HG03565 (cell line): ENCODE measurements at regions not wholly inside any gene's neighbourhood (a gene's known extent, or its start where the extent isn't known, plus 50 kb on each side); places are given as distances from the start of the nearest gene placed in this dataset.

ENCODE experiments used
- ATAC-seq: cut with Tn5 transposase; IDR thresholded peaks from one replicate; pipeline ENCODE4 v1.9.1; 2021; ENCODE audit warnings: mild to moderate bottlenecking, moderate library complexity; ENCODE audit not compliant: unreplicated experiment

GRCh38 chr2:20150110-20150706 lies 74.7 kb downstream of the SDC1 start:
- no peak for ATAC-seq

DNA sequence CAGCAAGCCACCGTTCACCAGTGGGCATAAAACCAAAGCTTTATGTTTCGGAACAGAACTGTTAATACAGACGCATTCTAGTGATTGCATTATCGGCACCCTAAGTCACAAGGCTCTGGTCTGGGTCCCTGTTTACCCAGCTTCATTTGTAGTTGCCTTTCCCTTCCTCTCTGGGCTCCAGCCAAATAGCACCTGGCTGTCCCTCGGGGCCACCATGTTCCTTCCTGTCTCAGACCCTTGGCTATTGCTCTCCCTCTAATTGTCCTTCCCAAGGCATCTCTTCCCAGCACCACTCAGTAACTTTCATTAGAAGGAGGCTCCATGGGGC lies 75.3 kb downstream of the SDC1 start:
- ATAC-seq, result no peak

- ATAC-seq, result no peak
Observed at GRCh38 chr2:20148923-20149702, 75.8 kb downstream of the SDC1 start.

GRCh38 chr2:20148426-20148922 lies 76.5 kb downstream of the SDC1 start:
- no peak for ATAC-seq

DNA sequence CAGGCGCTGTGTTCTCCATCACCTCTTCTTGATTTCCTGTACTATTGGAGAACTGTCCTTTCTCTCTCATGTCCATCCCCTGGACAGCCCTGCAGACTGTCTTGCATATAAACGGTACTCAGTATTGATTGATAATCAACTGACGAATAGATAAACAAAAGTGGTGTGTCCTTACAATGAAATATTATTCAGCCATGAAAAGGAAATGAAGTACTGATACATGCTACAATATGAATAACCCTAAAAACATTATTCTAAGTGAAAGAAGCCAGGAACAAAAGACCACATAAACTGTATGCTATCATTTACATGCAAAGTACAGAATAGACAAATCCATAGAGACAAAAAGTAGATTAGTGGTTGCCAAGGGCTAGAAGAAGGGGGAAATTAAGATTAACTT lies 77.6 kb downstream of the SDC1 start:
- ATAC-seq, result no peak

DNA sequence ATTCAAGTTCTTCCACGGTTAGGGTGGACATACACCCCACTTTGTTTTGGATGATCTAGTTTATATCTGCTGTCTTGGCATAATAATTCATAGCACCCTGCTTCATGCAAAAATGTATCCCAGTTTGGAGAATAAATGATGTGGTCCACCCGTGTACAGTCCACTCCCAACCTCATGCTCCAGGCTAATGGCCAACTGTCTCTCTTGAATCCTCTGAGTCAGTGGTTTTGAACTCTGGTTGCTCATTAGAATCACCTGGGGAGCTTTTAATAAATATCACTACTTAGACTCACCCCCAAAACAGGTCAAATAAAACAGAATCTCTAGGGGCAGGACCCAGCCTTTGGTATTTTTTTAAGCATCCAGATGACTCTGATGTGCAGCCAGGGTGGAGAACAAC lies 78.5 kb downstream of the SDC1 start:
- ATAC-seq, result no peak

DNA sequence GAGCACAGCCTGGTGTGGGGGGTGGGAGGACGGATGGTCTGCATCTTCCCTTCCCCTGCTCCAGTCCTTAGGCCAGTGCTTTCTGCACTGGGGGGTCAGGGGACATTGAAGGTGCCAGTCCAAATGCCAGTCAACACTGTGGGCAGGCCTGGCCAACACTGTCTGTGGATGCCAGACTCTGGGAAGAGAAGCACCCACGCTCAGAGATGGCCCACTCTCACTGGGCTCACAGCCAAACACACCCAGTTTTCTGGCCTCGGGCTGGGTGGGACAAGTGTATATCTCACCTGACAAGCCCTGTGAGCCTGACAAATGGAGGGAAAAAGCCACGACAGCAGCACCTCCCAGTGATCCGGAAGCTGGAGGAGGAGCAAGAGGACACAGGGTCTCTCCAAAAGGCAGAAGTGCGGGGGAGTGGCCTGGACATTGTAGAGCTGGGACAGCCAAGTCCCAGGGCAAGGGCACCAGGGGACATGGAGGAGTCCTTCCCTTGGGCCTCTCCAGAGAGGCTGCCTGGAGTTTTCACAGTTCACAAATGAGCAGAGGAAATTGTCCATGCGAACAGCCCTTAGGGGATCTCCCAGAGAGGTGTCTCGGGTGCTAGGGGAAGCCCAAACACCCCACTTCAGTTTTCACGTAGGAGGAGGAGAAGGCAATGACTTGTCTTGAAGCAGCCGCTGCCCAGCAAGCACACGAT lies 79.3 kb downstream of the SDC1 start:
- peak; percentile 89 for ATAC-seq

GRCh38 chr2:20144861-20145260 lies 80.1 kb downstream of the SDC1 start:
- ATAC-seq, result no peak

GRCh38 chr2:20144196-20144595 lies 80.7 kb downstream of the SDC1 start:
- no peak for ATAC-seq

DNA sequence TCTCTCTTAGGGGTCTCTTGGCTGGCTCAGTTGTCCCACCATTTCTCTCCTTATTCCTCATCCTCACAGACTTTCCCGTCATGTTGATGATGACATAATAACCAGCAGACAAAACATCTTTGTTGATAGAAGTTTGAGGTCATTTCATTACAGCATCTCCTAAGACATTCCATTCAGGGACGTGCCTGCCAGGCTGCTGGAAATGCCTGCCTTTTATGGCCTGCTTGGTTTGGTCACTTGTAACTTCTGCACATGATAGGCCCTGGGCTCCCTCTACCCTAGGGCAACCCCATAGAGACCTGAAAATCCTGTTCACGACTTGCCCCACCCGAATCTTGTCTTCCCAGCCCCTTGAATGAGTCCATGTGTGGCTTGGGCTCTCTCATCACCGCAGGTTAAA lies 81.7 kb downstream of the SDC1 start:
- ATAC-seq, result no peak

GRCh38 chr2:20141806-20142205 lies 83.1 kb downstream of the SDC1 start:
- ATAC-seq, result no peak

DNA sequence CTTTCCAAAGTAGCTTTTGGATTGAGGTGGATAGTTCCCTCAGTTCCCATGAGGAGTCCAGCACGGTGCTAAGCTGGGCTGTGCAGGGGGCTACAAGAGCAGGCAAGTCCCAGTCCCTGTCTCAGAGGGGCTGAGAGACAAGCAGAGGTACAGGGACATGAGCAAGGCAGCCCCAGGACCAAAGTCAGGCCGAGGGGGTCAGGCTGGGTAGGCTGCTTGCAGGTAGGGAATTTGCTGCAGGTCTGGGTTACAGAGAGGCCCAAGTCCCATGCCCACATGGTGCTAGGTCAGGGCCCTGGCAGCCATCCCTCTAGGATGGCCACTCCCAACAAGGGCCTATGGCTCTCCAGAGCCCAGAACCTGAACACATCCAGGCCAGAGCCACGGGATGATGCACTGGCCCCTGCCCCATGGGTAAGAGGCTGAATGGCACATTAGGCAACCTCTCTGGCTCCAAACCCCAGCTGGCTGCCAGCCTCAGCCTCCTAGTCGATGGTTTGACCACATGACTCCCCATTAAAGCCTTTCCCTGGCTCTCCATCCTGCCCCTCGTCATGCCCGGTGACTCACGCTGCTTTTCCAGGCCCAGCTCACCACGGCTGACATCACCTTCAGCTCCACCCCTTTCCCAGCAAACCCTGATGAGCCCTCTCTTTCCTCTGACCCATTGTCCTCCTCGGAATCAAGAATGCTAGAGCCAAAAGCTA lies 83.7 kb downstream of the SDC1 start:
- no peak for ATAC-seq

DNA sequence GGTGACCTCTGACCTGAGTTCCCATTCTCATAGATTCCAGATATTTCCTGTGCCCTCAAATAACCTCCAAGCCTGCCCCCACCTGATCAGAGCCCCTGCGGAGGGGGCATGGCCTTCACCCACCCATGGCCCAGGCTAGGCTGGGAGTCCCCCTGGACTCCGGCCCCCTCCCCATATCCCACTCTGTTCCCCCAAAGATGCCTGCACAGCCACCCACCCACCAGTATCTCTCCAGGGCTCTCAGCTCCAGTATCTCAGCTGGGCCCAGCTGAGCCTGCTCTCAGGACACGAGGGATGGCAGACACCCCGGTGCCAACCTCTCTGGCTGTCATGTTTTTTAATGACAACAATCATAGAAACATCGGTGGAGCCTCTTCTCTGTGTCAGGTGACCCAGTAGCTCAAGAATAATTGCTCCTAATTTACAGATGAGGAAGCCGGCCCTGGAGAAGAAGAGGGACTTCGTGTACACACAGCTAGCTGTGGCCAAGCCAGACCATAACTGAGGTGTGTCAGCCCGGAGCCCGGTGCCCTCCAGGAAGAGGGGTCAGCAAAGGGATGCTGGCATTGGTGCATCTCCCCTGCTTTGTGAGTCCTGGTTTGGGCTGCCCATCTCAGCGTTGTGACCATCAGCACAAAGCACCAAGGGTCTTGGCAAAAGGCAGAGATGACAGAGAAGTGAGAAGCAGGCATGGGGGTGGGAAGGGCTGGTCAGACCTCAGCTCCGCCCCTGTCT lies 84.4 kb downstream of the SDC1 start:
- ATAC-seq, result no peak

GRCh38 chr2:20139407-20140172 lies 85.3 kb downstream of the SDC1 start:
- no peak for ATAC-seq

- ATAC-seq, result no peak
Observed at GRCh38 chr2:20138696-20139095, 86.2 kb downstream of the SDC1 start.

DNA sequence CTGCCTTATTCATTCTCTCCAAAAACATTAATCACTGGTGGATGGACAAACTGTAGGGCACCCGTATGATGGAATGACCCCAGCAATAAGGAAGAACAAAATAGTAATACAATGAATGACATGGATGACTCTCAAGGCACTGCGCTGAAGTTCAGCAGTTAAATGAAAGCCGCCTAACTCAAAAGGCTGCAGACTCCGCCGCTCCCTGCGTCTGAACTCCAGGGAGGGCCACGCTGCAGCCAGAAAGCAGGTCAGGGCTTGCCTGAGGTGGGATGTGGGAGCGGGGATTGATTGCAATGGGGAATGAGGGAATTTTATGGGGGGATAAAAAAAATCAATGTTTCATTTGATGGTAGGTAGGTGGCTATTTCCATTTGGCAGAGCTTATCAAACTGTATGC lies 86.5 kb upstream of the LAPTM4A start:
- ATAC-seq, result no peak

- ATAC-seq, result no peak
Observed at GRCh38 chr2:20137131-20137571, 85.7 kb upstream of the LAPTM4A start.

DNA sequence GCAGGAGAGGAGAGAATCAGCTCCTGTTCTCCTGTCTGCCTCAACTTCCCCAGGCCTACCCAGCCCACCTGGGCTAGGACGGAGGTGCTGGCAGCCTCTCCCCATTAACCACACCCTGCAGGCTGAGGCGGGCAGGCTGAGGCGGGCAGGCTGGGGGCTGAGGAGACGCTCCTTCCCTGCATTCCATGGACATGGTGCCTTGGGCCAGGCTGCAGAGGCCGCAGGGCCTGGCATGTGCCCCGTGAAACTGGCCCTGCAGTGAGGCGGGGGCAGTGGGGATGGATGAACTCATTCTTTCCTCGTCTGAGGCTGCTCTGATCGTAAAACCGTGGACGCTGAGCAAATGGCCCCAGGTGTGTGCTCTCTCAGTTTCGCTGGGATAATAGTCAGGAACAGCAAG lies 84.7 kb upstream of the LAPTM4A start:
- ATAC-seq, result no peak

GRCh38 chr2:20135631-20136050 lies 84.2 kb upstream of the LAPTM4A start:
- ATAC-seq, result peak; percentile 87

- no peak for ATAC-seq
Observed at GRCh38 chr2:20132990-20133535, 81.6 kb upstream of the LAPTM4A start.
